ENCODE measurements at regions not wholly inside any gene's neighbourhood (a gene's known extent, or its start where the extent isn't known, plus 50 kb on each side); places are given as distances from the start of the nearest gene placed in this dataset.

DNA sequence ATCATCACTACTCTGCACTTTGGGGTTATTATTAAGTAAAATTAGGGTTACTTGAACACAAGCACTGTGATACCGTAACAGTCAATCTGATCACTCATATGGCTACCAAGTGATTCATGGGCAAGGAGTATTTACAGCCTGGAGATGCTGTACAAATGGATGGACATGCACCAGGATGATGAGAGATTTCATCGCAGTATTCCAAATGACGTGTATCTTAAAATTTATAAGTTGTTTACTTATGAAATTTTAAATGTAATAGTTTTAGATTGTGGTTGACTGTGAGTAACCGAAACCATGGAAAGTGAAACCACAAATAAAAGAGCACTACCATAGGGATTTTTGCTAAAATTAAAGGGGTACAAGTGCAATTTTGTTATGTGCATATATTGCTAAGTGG lies 462.2 kb upstream of the PTGER4 start:
- TF ChIP-seq, protein P1, sequence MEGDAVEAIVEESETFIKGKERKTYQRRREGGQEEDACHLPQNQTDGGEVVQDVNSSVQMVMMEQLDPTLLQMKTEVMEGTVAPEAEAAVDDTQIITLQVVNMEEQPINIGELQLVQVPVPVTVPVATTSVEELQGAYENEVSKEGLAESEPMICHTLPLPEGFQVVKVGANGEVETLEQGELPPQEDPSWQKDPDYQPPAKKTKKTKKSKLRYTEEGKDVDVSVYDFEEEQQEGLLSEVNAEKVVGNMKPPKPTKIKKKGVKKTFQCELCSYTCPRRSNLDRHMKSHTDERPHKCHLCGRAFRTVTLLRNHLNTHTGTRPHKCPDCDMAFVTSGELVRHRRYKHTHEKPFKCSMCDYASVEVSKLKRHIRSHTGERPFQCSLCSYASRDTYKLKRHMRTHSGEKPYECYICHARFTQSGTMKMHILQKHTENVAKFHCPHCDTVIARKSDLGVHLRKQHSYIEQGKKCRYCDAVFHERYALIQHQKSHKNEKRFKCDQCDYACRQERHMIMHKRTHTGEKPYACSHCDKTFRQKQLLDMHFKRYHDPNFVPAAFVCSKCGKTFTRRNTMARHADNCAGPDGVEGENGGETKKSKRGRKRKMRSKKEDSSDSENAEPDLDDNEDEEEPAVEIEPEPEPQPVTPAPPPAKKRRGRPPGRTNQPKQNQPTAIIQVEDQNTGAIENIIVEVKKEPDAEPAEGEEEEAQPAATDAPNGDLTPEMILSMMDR (conservative IDR thresholded peaks at IDR 0.05), result no peak
- TF ChIP-seq ZFX (IDR thresholded peaks at IDR 0.05), result no peak
